B cell (primary cell): ENCODE measurements at regions not wholly inside any gene's neighbourhood (a gene's known extent, or its start where the extent isn't known, plus 50 kb on each side); places are given as distances from the start of the nearest gene placed in this dataset.
"Not testable (repeated sequence)": the region's sequence is repeated elsewhere in the genome, so short reads cannot be mapped to it uniquely, and the experiment has no call there.

Experiments
- ATAC-seq: fragments of 200-7000 bp; cut with Tn5 transposase; one replicate; pipeline ENCODE4 v1.10.0; 2021; ENCODE audit warnings: low read depth, mild to moderate bottlenecking, moderate number of reproducible peaks, moderate library complexity
- CTCF ChIA-PET: fragments of 350-600 bp; sonication (Branson Sonifier 250); formaldehyde crosslinking; loops from one replicate; lab custom pipeline; 2021; ENCODE audit warnings: antibody characterized with exemption, inconsistent platforms; lab: Charles Lee
- POLR2A ChIA-PET: fragments of 350-600 bp; sonication (Branson Sonifier 250); formaldehyde crosslinking; loops from one replicate; lab custom pipeline; 2021; ENCODE audit warnings: antibody characterized with exemption; lab: Charles Lee
- DNase-seq: peaks from one replicate; pipeline ENCODE4 v3.0.0; 2013
- H2AFZ ChIP-seq: 2 replicates; pipeline ENCODE4 v1.6.1; 2012; ENCODE audit warnings: mild to moderate bottlenecking, low read depth, low read length; ENCODE audit not compliant: insufficient read depth, poor library complexity, severe bottlenecking
- H3K27ac ChIP-seq, 2 donors: 1 replicate in 1 of 2; 2 replicates in 1 of 2; pipeline ENCODE4 v1.5.1; 2012 to 2013; ENCODE audit warnings: low read length in 2 of 2, mild to moderate bottlenecking in 2 of 2, moderate library complexity in 1 of 2
- H3K27me3 ChIP-seq, 4 experiments: fragments of 200-600 bp in 1 of 4; sonication (generic) in 1 of 4; replicated peaks in 1 of 4; 1 replicate in 2 of 4; 2 replicates in 2 of 4; pipeline versions ENCODE4 v1.6.1 to v1.7.0; 2013 to 2016; ENCODE audit warnings: low read length in 3 of 4, mild to moderate bottlenecking in 2 of 4, mixed read lengths in 1 of 4, moderate library complexity in 1 of 4; ENCODE audit not compliant: insufficient read depth in 4 of 4, control insufficient read depth in 3 of 4; ENCODE audit errors: control extremely low read depth in 1 of 4
- H3K36me3 ChIP-seq, 2 experiments: replicated peaks in 1 of 2; 1 replicate in 1 of 2; 2 replicates in 1 of 2; pipeline versions ENCODE4 v1.6.1 to v1.7.1; 2013; ENCODE audit warnings: low read length in 1 of 2; ENCODE audit not compliant: insufficient read depth in 2 of 2, control insufficient read depth in 1 of 2; ENCODE audit errors: control extremely low read depth in 1 of 2, extremely low read depth in 1 of 2
- H3K4me1 ChIP-seq, 2 donors: fragments of 200-600 bp in 1 of 2; sonication (generic) in 1 of 2; 1 replicate in 1 of 2; 2 replicates in 1 of 2; pipeline versions ENCODE4 v1.5.1 to v1.6.1; 2013 to 2017; ENCODE audit warnings: low read length in 2 of 2; ENCODE audit not compliant: control insufficient read depth in 2 of 2, insufficient read depth in 2 of 2
- H3K4me2 ChIP-seq: replicated peaks from 2 replicates; pipeline ENCODE3; 2012; ENCODE audit warnings: mild to moderate bottlenecking, low read depth, low read length; ENCODE audit not compliant: poor library complexity, severe bottlenecking
- H3K4me3 ChIP-seq, 5 experiments: fragments of 200-600 bp in 1 of 5; sonication (generic) in 1 of 5; 1 replicate in 3 of 5; 2 replicates in 2 of 5; pipeline versions ENCODE4 v1.5.1 to v1.7.0; 2011 to 2016; ENCODE audit warnings: low read length in 4 of 5, mild to moderate bottlenecking in 4 of 5, low read depth in 2 of 5, control low read depth in 1 of 5, moderate library complexity in 1 of 5; ENCODE audit not compliant: insufficient read depth in 1 of 5; ENCODE audit errors: control extremely low read depth in 1 of 5, extremely low read depth in 1 of 5
- H3K79me2 ChIP-seq: fragments of 200-600 bp; sonication (generic); one replicate; pipeline ENCODE4 v1.6.0; 2016; ENCODE audit warnings: low read length; ENCODE audit not compliant: control insufficient read depth, insufficient read depth
- H3K9ac ChIP-seq: fragments of 200-600 bp; sonication (generic); 2 replicates; pipeline ENCODE4 v1.6.1; 2017; ENCODE audit warnings: mild to moderate bottlenecking, low read length, moderate library complexity
- H3K9me3 ChIP-seq, 3 donors: one replicate each; pipeline versions ENCODE4 v1.6.1 to v1.7.1; 2013; ENCODE audit warnings: low read length in 2 of 3; ENCODE audit not compliant: control insufficient read depth in 2 of 3, insufficient read depth in 1 of 3; ENCODE audit errors: control extremely low read depth in 1 of 3
- H4K20me1 ChIP-seq: 2 replicates; pipeline ENCODE4 v1.6.0; 2012; ENCODE audit warnings: mild to moderate bottlenecking, low read length; ENCODE audit not compliant: insufficient read depth, control insufficient read depth, poor library complexity, severe bottlenecking
- H3K27ac Mint-ChIP-seq: one replicate; pipeline ENCODE4 v1.8.0; 2021; ENCODE audit warnings: mixed read lengths
- H3K27me3 Mint-ChIP-seq: one replicate; pipeline ENCODE4 v1.8.0; 2021; ENCODE audit warnings: mixed read lengths
- H3K4me1 Mint-ChIP-seq: one replicate; pipeline ENCODE4 v1.8.0; 2021; ENCODE audit warnings: mixed read lengths
- H3K4me3 Mint-ChIP-seq: one replicate; pipeline ENCODE4 v1.8.0; 2021; ENCODE audit warnings: mixed read lengths
- H3K9me3 Mint-ChIP-seq: one replicate; pipeline ENCODE4 v1.8.0; 2022; ENCODE audit warnings: mixed read lengths; ENCODE audit not compliant: insufficient read depth
- EZH2 ChIP-seq: IDR thresholded peaks from 2 replicates; pipeline ENCODE4 v1.6.1; 2012; ENCODE audit warnings: borderline replicate concordance, low read depth, mild to moderate bottlenecking, moderate library complexity, low read length; ENCODE audit not compliant: insufficient read depth, poor library complexity, severe bottlenecking
- WGBS: methylation state at CpG from one replicate; pipeline ENCODE4 v1.1.5; 2013; ENCODE audit warnings: missing lambda C conversion rate; ENCODE audit not compliant: insufficient coverage; 5-methylcytosine and 5-hydroxymethylcytosine counted together
- intact Hi-C: fragments of 100-400 bp; cut with micrococcal nuclease; formaldehyde crosslinking; loops from one replicate; pipeline ENCODE4 v1.10.0; 2022
- TF ChIP-seq, protein P1 (sequence below): fragments of 200-600 bp; IDR thresholded peaks from one replicate; pipeline ENCODE4 v1.8.0; 2022; ENCODE audit warnings: antibody characterized with exemption, mild to moderate bottlenecking

DNA sequence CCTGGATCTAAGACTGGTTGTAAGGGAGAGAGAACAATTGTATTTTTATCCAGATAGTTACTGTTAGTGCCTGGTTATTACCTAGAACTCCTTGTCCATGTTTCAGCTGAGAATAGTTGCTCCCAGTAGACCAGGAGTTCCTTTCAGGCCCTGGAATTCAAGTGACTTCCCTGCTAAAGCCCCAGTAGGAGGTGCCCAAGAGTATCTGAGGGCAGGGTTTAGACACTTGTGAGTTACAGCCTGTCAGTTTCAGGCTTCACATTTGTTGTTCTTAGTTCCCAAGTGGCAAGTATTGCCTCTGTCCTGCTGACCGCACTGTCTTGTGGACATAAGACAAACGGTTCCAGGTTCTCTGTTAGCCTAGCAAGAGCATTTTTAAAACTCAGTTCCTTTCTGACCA is 743.9 kb upstream of the SEMA6A start:
- intact Hi-C loops: no loop called here
- H3K79me2 ChIP-seq: no peaks in the 10 kb centered on the region
- ChIA-PET CTCF (no interaction called here), POLR2A (no interaction called here)
- no peaks in the 10 kb centered on the region for H3K36me3 ChIP-seq
- Mint-ChIP-seq H3K27ac (no peak overlapping the region), H3K4me1 (no peaks in the 10 kb centered on the region), H3K9me3 (no peaks in the 10 kb centered on the region), H3K27me3 (no peaks in the 10 kb centered on the region), H3K4me3 (no peak overlapping the region)
- no peak overlapping the region for H3K9ac ChIP-seq
- H4K20me1 ChIP-seq: no peaks in the 10 kb centered on the region
- ATAC-seq (no peak), DNase-seq (no peak)
- no peak overlapping the region for H2AFZ ChIP-seq
- H3K4me3 ChIP-seq: no peak overlapping the region
- 78% methylated on average over 2 of the region's 2 CpGs for WGBS
- no peaks in the 10 kb centered on the region for H3K9me3 ChIP-seq
- TF ChIP-seq, protein P1, sequence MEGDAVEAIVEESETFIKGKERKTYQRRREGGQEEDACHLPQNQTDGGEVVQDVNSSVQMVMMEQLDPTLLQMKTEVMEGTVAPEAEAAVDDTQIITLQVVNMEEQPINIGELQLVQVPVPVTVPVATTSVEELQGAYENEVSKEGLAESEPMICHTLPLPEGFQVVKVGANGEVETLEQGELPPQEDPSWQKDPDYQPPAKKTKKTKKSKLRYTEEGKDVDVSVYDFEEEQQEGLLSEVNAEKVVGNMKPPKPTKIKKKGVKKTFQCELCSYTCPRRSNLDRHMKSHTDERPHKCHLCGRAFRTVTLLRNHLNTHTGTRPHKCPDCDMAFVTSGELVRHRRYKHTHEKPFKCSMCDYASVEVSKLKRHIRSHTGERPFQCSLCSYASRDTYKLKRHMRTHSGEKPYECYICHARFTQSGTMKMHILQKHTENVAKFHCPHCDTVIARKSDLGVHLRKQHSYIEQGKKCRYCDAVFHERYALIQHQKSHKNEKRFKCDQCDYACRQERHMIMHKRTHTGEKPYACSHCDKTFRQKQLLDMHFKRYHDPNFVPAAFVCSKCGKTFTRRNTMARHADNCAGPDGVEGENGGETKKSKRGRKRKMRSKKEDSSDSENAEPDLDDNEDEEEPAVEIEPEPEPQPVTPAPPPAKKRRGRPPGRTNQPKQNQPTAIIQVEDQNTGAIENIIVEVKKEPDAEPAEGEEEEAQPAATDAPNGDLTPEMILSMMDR: no peak
- TF ChIP-seq EZH2: no peak
- no peaks in the 10 kb centered on the region for H3K4me1 ChIP-seq
- no peak overlapping the region for H3K27ac ChIP-seq
- H3K4me2 ChIP-seq: no peak overlapping the region
- H3K27me3 ChIP-seq: no peaks in the 10 kb centered on the region

DNA sequence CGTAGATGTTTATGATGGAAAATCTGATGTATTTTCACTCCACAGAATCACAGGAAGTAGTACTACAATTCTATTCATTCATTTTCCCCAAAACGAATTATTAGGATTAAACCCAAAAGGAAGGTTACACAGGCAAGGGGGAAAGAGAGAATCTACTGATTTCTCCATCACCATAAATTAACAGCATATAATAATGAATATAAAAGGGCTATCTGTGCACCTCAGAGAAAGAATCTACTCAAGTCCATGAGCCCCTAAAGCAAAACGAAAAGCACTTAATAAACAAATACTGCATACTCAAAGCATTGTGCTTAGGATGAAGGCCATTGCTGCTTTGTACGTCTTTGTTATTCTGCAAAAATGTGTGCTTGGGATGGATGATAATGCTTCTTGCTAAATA is 740.5 kb upstream of the SEMA6A start:
- no peaks in the 10 kb centered on the region for H3K36me3 ChIP-seq
- H3K27ac ChIP-seq: no peak overlapping the region
- POLR2A ChIA-PET: no interaction called here
- no peaks in the 10 kb centered on the region for H3K9me3 ChIP-seq
- Mint-ChIP-seq H3K27ac (no peak overlapping the region), H3K4me3 (no peak overlapping the region), H3K4me1 (no peaks in the 10 kb centered on the region), H3K9me3 (no peaks in the 10 kb centered on the region), H3K27me3 (no peaks in the 10 kb centered on the region)
- H3K79me2 ChIP-seq: no peaks in the 10 kb centered on the region
- WGBS: 100% methylated on average over 1 of the region's 4 CpGs
- TF ChIP-seq, protein P1: no peak
- no peak for TF ChIP-seq EZH2
- no peak overlapping the region for H2AFZ ChIP-seq
- H3K4me3 ChIP-seq: no peak overlapping the region
- H3K27me3 ChIP-seq: no peaks in the 10 kb centered on the region
- CTCF ChIA-PET: no interaction called here
- ATAC-seq (no peak), DNase-seq (no peak)
- intact Hi-C loops: no loop called here
- no peaks in the 10 kb centered on the region for H3K4me1 ChIP-seq
- H4K20me1 ChIP-seq: no peaks in the 10 kb centered on the region
- H3K4me2 ChIP-seq: no peak overlapping the region
- H3K9ac ChIP-seq: no peak overlapping the region

DNA sequence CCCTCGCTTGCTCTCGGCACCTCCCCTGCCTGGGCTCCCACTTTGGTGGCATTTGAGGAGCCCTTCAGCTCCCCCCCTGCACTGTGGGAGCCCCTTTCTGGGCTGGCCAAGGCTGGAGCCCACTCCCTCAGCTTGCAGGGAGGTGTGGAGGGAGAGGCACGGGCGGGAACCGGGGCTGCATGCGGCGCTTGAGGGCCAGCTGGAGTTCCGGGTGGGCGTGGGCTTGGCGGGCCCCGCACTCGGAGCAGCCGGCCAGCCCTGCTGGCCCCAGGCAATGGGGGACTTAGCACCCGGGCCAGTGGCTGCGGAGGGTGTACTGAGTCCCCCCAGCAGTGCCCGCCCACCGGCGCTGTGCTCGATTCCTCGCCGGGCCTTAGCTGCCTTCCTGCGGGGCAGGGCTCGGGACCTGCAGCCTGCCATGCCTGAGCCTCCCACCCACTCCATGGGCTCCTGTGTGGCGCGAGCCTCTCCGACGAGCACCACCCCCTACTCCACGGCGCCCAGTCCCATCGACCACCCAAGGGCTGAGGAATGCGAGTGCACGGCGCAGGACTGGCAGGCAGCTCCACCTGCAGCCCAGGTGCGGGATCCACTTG is 730.0 kb upstream of the SEMA6A start:
- 97% methylated on average over 24 of the region's 34 CpGs for WGBS
- not testable (repeated sequence) for H3K4me3 Mint-ChIP-seq

More for the DNA sequence above, 730.0 kb upstream of the SEMA6A start:
- POLR2A ChIA-PET, H3K9me3 Mint-ChIP-seq, H3K9me3 ChIP-seq, H3K4me2 ChIP-seq, H3K27me3 Mint-ChIP-seq, intact Hi-C loops, H3K9ac ChIP-seq, H3K27ac Mint-ChIP-seq, ATAC-seq, CTCF ChIA-PET, H3K79me2 ChIP-seq, H3K4me1 Mint-ChIP-seq, H3K4me3 ChIP-seq, H4K20me1 ChIP-seq, H2AFZ ChIP-seq, H3K36me3 ChIP-seq, H3K27ac ChIP-seq, DNase-seq, H3K27me3 ChIP-seq, H3K4me1 ChIP-seq: not testable (repeated sequence)
